Epithelial cell of proximal tubule (primary cell): ENCODE measurements at regions not wholly inside any gene's neighbourhood (a gene's known extent, or its start where the extent isn't known, plus 50 kb on each side); places are given as distances from the start of the nearest gene placed in this dataset.

Source experiments
- DNase-seq: peaks from one replicate; pipeline ENCODE4 v3.0.0-alpha.2; 2011; ENCODE audit warnings: low read depth
- H3K4me3 ChIP-seq: 2 replicates; pipeline ENCODE4 v1.5.1; 2011; ENCODE audit warnings: low read depth, mild to moderate bottlenecking, low read length
- CTCF ChIP-seq: conservative IDR thresholded peaks from 2 replicates; pipeline ENCODE4 v1.5.1; 2012; ENCODE audit warnings: low read depth, mild to moderate bottlenecking, low read length

DNA sequence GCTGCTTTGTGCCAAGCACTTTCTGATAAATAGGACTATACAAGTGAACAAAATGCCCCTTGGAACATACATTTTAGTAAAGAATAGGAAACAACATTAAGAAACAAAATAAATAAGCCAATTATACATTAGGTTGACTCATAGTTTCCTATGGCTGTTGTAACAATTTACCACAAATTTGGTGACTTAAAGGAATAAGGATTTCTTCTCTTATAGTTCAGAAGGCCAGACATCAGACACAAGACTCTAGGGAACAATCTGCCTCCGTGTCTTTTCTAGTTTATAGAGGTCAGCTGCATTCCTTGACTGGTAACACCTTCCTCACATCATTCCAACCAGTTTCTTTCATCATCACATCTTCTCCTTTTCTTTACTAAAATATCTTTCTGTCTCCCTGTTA, 235.9 kb upstream of the PCDH18 start:
- no peak for TF ChIP-seq CTCF
- no peak for DNase-seq
- H3K4me3 ChIP-seq = no peak overlapping the region

DNA sequence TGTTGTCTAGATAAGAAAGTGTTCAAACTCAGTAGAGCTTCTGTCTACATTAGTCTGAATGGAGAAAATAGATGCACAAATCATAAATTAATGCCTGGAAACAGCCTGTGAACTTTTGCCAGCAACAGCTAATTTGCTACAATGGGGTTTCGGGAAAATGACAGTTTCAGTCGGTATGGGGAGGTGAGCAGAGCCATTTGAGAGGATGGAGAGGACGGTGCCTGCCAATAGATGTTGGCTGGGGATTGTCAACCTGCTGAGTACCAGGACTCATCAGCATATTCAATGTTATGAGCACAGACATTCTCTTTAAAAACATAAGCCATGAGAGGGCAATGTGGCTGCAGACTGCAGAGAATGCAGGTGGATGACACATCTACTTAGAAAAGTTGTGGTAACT, 230.3 kb upstream of the PCDH18 start:
- H3K4me3 ChIP-seq = no peak overlapping the region
- DNase-seq = no peak
- TF ChIP-seq CTCF = no peak

DNA sequence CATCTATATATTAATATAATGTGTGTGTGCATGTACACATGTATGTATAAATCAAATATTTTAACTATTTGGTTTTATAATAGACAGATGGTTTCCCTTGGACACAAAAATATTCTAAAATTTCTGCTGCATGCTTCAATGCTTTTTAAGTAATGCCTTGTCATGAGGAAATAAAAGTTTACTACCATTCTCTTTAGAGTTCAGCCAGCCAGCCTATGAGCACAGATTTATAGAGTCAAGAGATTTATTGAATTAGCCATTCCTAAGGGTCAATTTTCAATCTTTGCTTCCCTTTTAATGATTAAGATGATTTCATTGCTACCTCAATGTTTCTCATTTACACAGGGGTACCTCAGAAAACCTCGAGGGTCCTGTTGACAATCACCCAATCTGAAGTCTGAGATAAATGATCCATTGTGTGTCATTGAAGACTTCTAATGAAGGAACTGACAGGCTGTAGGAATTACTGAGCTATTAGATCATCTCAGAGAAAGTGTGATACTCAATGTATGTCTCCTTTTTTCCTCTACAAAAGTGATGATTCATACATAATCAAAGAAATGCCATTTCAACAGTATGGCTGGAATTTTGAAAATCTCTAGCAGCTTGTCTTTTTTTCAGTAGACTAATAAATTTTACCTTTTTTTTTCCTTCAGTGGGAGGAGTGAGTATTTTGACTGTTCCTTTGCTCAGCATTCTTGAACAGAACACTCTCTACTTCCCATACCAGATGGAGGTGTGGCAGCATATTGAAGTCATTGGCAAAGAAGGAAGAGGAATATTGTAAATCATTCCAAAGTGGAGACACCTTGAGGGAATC, 222.6 kb upstream of the PCDH18 start:
- no peak for TF ChIP-seq CTCF
- no peak overlapping the region for H3K4me3 ChIP-seq

GRCh38 chr4:137749466-137749865, 217.2 kb upstream of the PCDH18 start:
- no peak for TF ChIP-seq CTCF
- no peak overlapping the region for H3K4me3 ChIP-seq
- no peak for DNase-seq

More for the DNA sequence above, 222.6 kb upstream of the PCDH18 start:
- DNase-seq = no peak

DNA sequence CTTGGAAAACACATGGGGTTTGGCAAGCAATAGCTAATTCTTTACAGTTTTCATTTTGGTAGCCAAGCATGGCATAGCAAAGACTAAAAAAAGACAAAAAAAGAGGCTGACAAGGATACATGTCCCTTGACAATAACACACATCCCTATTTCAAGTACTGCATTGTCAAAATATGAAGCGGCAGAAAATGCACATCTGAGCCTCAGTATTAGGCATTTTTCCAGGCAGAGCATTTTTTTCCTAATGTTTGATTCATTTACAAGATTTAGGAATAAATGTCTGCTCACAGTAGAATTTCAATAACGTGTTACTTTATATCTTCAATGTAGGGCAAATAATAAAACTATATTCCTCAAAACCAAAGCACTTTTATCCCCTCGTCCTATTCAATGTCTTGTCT, 216.3 kb upstream of the PCDH18 start:
- no peak for DNase-seq
- no peak overlapping the region for H3K4me3 ChIP-seq
- no peak for TF ChIP-seq CTCF

DNA sequence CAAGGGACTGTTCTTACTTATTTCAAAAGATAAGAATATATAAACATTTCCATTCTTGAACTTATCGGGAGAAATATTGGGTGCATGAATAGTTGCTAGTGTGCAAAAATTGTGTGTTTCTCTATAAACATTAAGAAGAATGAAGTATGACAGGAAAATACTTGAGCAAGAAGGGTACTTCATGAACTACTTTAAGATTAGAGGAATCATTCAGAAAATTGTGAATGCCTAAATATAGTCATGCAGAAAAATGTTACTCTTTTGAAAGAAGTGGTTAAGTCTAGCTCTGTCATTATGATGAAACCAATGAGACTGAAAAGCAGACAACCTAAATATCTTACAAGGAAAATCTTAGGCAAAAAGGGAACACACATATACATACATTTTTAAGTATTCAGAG, 207.8 kb upstream of the PCDH18 start:
- no peak for DNase-seq
- no peak for TF ChIP-seq CTCF
- no peak overlapping the region for H3K4me3 ChIP-seq

DNA sequence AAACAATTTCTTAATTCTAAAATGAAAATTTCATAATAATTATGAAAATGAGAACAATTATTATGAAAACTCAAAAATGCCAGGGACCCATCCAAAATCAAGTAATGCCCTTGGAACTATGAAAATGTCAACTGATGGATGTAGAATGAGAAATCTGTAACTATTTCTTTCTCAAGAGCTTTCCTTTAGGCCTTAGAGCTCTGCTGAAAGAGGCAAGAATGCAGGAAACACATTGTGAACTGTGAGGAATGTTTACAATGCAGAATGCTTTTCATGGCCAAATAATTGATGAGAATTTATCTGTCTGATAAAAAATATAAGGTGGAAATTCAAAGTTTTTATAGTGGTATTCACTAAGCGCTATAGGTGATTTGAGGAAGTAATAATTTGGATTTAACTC, 207.1 kb upstream of the PCDH18 start:
- no peak for TF ChIP-seq CTCF

More for the DNA sequence above, 207.1 kb upstream of the PCDH18 start:
- no peak overlapping the region for H3K4me3 ChIP-seq
- DNase-seq = no peak
